NOMO-1 treated with DMSO at 0.1 percent for 48 hours (cell line): ENCODE measurements at regions not wholly inside any gene's neighbourhood (a gene's known extent, or its start where the extent isn't known, plus 50 kb on each side); places are given as distances from the start of the nearest gene placed in this dataset.

ENCODE experiments used
- DNase-seq: peaks from one replicate; lab custom pipeline; 2025; ENCODE audit not compliant: unreplicated experiment; lab: John Stamatoyannopoulos, UW

DNA sequence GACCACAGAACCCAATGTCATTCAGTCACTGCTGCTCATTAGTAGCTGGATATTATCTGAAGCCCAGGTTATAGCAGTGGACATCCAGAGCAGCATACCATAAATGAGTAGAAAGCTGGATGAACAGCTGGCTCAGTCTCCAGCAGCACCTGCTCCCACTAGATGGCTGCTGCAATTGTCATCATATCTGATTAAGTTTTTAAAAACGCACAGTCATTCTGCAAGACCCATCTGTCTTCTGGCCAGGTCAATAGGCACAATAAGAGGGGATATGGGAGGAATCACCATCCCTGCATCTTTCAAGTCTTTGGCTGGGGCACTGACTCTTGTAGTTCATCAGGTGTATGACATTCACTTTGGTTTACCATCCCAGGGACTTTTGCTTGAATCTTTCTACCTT, 55.1 kb upstream of the XDH start:
- no peak for DNase-seq

DNA sequence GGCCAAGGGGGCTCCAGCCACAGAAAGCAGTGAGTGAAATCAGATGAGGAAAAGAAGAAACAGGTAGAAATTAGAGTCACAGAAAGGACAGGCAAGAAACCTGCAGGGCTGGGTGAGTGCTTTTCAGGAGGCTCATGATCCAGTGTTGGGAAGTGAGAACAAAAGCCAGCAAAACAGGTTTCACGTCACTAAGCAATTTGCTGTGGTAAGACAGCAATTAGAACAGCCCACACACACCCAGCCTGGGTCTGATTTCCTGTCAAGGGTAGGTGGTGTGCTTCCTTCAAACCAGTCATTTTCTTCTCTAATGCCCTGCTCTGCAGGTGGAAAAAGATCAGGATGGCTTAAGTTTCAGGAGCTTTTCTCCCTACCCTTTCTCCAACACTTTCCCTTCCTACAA, 52.9 kb upstream of the XDH start:
- peak; percentile 23 for DNase-seq
